Hematopoietic multipotent progenitor cell treated with erythropoietin and hydrocortisone succinate and interleukin-3 and kit ligand, for 15 days (in vitro differentiated cells): ENCODE measurements at regions not wholly inside any gene's neighbourhood (a gene's known extent, or its start where the extent isn't known, plus 50 kb on each side); places are given as distances from the start of the nearest gene placed in this dataset.

ENCODE experiments used
- DNase-seq: peaks from one replicate; pipeline ENCODE4 v3.0.0-alpha.2; 2015; ENCODE audit warnings: low spot score

- no peak for DNase-seq
These were observed 165.5 kb upstream of the OPRM1 start for GRCh38 chr6:153873541-153873940.

DNA sequence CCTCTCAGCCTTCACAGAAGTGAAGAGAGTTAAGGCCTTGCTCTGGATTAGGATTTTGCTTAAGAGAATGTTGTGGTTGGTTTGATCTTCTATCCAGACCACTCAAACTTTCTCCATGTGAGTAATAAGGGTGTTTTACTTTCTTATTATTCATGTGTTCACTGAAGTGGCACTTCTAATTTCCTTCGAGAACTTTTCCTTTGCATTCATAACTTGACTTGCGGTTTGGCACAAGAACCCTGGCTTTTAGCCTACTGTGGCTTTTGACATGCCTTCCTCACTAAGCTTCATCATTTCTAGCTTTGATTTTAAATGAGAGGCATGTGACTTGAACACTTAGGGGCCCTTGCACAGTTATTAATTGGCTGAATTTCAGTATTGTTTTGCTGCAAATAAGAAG lies 166.1 kb upstream of the OPRM1 start:
- DNase-seq = no peak

DNA sequence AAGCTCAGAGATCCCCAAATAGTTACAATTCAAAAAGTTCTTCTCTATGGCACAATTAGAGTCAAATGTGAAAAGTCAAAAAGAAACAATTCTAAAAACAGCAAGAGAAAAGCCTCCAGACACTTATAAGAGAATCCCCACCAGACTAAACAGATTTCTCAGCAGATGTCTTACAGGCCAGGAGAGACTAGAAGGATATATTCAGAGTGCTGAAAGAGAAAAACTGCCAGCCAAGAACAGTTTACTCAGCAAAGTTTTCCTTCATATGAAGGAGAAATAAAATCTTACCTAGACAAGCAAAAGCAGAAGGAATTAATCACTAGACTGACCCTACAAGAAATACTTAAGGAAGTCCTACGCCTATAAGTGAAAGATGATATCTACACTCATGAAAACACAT lies 176.1 kb upstream of the OPRM1 start:
- DNase-seq = no peak

GRCh38 chr6:153862139-153862538 lies 176.9 kb upstream of the OPRM1 start:
- no peak for DNase-seq

DNA sequence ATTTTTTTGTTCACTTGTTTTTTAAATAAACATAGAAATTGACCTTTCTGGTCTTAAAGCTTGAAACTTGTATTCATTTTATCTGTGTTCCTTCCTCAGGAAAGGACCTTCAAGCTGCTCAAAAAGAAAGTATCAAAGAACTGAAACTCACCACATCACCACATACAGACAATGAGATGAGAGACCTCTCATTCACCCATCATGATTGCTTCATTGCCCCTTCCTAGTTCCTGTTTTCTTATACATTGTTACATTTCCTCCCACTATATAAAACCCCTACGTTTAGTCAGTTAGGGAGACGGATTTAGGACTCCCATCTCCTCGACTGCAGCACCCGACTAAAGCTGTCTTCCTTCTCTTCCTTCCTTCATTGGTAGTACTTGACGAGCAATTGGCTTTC lies 180.5 kb upstream of the OPRM1 start:
- DNase-seq = no peak

- no peak for DNase-seq
These were observed 182.1 kb upstream of the OPRM1 start for GRCh38 chr6:153856929-153857376.

DNA sequence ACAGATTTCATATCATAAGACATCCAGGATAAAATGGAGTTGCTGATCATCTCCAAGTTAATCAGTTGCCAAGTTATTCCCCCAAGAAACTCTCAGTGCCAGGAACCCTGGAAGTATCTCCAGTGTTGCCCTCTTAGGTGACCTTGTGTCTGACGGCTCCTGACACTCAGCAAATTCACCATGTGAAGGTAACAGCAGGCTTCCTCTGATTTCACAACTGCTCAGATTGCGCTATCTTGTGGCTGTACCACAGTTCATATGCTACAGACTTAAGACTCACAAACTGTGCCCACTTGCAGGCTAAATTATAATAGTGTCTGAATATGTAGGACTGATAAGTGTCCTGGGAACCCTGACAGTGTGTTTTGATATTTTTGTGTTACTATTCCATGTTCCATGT lies 186.6 kb upstream of the OPRM1 start:
- no peak for DNase-seq

- DNase-seq = no peak
These were observed 187.0 kb upstream of the OPRM1 start for GRCh38 chr6:153852034-153852433.

GRCh38 chr6:153849072-153849779 lies 189.8 kb upstream of the OPRM1 start:
- no peak for DNase-seq

- DNase-seq = no peak
These were observed 195.6 kb upstream of the OPRM1 start for GRCh38 chr6:153843420-153843819.

GRCh38 chr6:153842491-153842890 lies 196.5 kb upstream of the OPRM1 start:
- no peak for DNase-seq

DNA sequence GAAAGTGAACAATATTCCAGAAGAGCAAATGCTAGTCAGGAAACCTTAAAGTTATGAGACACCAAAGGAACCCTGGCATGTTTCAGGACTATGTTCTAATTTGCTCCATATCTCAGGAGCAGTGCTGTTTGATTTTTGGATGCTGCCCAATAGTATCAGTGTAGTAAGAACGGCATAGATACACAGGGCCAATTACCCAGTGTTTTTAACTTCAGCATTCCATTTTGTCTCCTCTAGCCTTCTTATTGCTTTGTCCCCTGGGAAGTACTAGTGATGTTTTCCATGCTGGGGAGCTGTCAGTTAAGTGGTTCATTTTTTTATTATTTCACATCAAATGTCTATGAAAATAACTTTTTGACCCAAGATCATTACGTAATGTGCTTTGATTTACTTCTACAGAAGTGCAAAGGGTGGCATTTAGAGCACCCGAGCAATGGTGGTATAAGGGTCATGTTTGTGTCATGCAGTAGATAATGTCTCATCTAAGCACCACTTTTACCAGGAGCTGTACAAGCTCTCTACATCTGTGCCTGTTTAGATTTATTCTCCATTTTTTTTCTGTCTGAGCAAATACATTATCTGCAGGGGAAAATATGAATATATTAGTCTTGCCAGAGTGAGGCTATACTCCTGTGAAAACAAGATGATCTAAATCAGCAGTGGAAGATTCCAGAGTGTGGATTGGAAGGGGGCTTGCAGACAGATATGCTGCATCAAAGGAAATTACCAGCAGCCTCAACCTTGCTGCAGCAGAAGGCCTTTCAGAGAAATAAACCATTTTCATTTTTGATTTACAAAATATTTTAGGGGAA lies 198.8 kb upstream of the OPRM1 start:
- DNase-seq = no peak

DNA sequence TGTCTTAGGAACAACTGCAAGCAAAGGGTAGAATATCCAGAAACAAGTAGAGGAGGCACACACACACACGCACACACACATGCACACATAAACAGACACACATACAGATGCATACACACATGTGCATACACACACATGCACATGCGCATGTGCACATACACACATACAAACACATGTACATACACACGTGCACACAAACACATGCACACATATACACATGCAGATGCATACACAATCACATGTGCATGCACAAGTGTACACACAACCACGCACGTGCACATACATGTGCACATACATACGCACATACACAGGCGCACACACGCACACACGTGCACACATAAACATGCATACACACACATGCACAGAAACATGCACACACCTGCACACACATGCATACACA lies 206.5 kb upstream of the OPRM1 start:
- DNase-seq = no peak

- no peak for DNase-seq
These were observed 207.5 kb upstream of the OPRM1 start for GRCh38 chr6:153831350-153832078.

- DNase-seq = no peak
These were observed 221.9 kb upstream of the OPRM1 start for GRCh38 chr6:153817173-153817572.

DNA sequence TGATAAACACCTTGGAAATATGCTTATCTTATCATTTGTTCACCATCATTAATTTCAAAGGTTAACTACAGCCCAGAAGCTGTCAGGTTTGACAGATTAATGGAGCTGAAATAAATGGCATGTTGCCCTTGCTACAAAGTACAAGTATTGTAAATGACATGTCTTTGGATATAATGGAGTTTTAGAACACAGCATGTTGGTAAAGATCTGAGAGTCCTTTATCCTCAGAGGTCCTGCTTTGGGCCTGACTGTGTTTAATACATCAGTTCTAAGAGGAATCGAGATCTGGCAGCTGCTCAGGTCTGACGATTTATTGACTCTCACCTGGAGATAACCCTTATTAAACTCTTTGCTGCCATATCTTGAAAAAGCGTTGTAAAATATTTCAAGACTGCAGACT lies 222.7 kb upstream of the OPRM1 start:
- DNase-seq = no peak

DNA sequence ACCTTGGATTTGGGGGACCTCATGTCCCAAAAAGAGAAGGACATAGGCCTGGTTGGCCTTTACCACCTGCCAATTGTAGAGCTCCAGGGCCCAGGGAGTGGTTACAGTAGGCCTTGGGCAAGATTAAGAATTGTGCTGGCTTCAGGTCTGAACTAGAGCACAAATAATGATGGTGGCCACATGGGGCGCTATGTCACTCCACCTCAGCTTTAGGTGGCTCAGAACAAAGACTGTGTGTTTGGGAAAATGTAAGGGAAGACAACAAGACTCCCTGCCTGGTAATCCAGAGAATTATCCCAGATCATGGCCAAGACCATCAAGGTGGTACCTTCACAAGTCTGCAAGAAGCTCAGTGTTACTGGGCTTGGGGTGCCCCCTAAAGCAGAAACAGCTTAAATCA lies 224.9 kb upstream of the OPRM1 start:
- DNase-seq = no peak

GRCh38 chr6:153804755-153805330 lies 234.2 kb upstream of the OPRM1 start:
- DNase-seq = no peak

GRCh38 chr6:153801917-153802316 lies 237.1 kb upstream of the OPRM1 start:
- no peak for DNase-seq

DNA sequence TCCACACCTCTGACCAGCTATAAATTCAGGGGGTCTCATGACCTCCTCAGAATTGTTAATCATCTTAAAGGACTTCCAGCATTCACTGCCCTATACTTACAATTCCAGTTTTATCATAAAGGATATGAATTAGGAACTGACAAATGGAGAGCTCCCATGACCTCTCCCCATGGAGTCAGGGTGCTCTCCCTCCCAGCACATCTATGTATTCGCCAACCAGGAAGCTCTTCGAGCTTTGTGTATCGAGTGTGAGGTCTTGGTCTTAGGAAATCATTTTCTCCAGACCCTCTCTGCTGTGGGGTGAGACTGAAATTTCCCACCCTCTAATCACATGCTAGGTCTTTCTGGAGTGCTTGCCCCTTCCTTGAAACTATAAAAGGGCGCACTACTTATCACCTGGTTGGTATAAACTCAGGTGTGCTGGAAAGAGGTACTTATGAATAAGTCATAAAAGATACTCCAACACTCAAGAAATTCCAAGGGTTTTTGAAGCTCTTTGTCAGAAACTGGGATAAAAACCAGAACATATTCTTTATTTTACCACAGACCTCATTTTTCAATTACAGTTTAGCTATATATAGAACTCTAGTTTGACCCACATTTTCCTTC lies 238.4 kb upstream of the OPRM1 start:
- no peak for DNase-seq

GRCh38 chr6:153790876-153791473 lies 248.1 kb upstream of the OPRM1 start:
- no peak for DNase-seq

GRCh38 chr6:153790048-153790447 lies 249.0 kb upstream of the OPRM1 start:
- no peak for DNase-seq
